ENCODE measurements at regions not wholly inside any gene's neighbourhood (a gene's known extent, or its start where the extent isn't known, plus 50 kb on each side); places are given as distances from the start of the nearest gene placed in this dataset.

DNA sequence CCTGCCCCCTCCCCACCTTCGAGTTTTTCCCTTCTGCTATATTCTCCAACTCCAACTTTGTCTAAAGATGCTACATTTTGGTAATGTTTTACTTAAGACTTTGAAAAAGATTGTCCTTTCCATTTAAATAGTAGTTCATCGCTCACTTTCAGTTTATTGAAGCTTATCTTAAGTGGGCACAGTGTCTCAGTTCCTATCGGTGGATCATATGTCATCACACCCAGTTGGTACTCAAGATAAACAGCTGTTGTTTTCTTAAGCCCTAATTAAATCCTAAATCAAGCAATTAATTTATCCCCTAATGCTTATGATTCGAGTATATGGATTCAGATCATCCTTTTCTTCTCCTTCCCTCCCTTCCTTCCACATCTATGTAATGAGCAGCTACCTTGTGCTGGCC, 210.7 kb downstream of the TLE3 start:
- no peak for TF ChIP-seq CTCF (conservative IDR thresholded peaks at IDR 0.05; ENCODE audit: low read length)
- no peak for TF ChIP-seq EZH2phosphoT487 (IDR thresholded peaks at IDR 0.05; ENCODE audit: borderline replicate concordance)

Measured in Loucy (cell line).